ENCODE measurements at regions not wholly inside any gene's neighbourhood (a gene's known extent, or its start where the extent isn't known, plus 50 kb on each side); places are given as distances from the start of the nearest gene placed in this dataset.
"Not testable (repeated sequence)": the region's sequence is repeated elsewhere in the genome, so short reads cannot be mapped to it uniquely, and the experiment has no call there.

GRCh38 chr2:54025463-54026075 lies 54.8 kb upstream of the PSME4 start:
- not testable (repeated sequence) for TF ChIP-seq TAF1 (IDR thresholded peaks at IDR 0.05; ENCODE audit: low read depth); EP300 (IDR thresholded peaks at IDR 0.05; ENCODE audit: borderline replicate concordance); TCF12 (IDR thresholded peaks at IDR 0.05; ENCODE audit: low read depth); FOXM1 (IDR thresholded peaks at IDR 0.05; ENCODE audit: borderline replicate concordance, low read depth)
